ENCODE measurements at regions not wholly inside any gene's neighbourhood (a gene's known extent, or its start where the extent isn't known, plus 50 kb on each side); places are given as distances from the start of the nearest gene placed in this dataset.
"Not testable (repeated sequence)": the region's sequence is repeated elsewhere in the genome, so short reads cannot be mapped to it uniquely, and the experiment has no call there.

- H3K9me3 ChIP-seq = no peaks in the 10 kb centered on the region
- peak in 1 of 2 donors; percentile 60 for DNase-seq (ENCODE audit: low spot score in 2 of 2)
- H3K4me1 ChIP-seq = no peaks in the 10 kb centered on the region
- WGBS = 87% methylated on average over 13 of the region's 14 CpGs
- H3K4me3 ChIP-seq = no peak overlapping the region
- H3K27ac ChIP-seq = no peak overlapping the region
- peaks cover 3% of the 10 kb centered on the region for H3K27me3 ChIP-seq
- H3K36me3 ChIP-seq = no peaks in the 10 kb centered on the region
- TF ChIP-seq POLR2A (IDR thresholded peaks at IDR 0.05) = no peak
- no peak for TF ChIP-seq POLR2AphosphoS5 (IDR thresholded peaks at IDR 0.05)
- TF ChIP-seq CTCF (IDR thresholded peaks at IDR 0.05) = no peak
- TF ChIP-seq EP300 (IDR thresholded peaks at IDR 0.05) = no peak
Measured at GRCh38 chr2:3107567-3107966, 270.1 kb downstream of the EIPR1 start.

DNA sequence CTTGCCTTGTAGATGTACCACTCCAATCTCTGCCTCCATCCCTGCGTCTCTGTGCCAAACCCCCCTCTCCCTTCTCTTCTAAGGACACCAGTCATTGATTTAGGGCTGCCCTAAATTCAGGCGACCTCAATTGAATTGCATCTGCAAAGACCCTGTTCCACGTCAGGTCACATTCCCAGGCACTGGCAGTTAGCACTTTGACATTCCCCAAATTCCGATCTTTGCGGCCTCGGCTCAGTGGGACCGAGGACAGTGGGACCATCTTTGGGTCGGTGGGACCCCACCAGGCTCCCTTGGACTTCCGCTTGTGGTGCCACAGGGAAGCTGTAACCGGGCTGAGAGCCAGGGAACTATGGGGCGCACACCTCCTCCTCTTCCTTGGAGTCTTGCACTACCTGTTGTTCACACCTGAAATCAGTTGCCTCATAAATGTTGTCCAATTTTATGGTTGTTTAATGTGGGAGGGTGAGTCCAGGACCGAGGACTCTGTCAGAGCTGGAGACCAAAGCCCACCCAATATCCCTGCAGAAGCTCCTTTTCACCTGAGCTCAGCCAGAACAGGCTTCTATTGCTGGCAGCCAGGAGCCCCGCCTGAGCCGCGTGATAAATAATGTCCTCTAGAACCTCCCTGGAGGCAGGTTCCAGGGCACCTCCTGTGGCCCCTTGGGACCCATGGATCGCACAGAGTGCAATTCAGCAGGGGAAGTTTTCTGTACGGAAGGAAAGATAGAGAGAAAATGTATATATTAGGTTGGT, 271.6 kb downstream of the EIPR1 start:
- Histone ChIP-seq H3K4me1 (no peaks in the 10 kb centered on the region), H3K27me3 (peaks cover 6% of the 10 kb centered on the region), H3K27ac (no peak overlapping the region), H3K36me3 (no peaks in the 10 kb centered on the region), H3K9me3 (no peaks in the 10 kb centered on the region), H3K4me3 (no peak overlapping the region)
- TF ChIP-seq CTCF (IDR thresholded peaks at IDR 0.05) (no peak), EP300 (IDR thresholded peaks at IDR 0.05) (no peak), POLR2A (IDR thresholded peaks at IDR 0.05) (no peak), POLR2AphosphoS5 (IDR thresholded peaks at IDR 0.05) (no peak)
- DNase-seq (ENCODE audit: low spot score in 2 of 2) = peak in 1 of 2 donors; percentile 48
- 56% methylated on average over 15 of the region's 17 CpGs for WGBS

DNA sequence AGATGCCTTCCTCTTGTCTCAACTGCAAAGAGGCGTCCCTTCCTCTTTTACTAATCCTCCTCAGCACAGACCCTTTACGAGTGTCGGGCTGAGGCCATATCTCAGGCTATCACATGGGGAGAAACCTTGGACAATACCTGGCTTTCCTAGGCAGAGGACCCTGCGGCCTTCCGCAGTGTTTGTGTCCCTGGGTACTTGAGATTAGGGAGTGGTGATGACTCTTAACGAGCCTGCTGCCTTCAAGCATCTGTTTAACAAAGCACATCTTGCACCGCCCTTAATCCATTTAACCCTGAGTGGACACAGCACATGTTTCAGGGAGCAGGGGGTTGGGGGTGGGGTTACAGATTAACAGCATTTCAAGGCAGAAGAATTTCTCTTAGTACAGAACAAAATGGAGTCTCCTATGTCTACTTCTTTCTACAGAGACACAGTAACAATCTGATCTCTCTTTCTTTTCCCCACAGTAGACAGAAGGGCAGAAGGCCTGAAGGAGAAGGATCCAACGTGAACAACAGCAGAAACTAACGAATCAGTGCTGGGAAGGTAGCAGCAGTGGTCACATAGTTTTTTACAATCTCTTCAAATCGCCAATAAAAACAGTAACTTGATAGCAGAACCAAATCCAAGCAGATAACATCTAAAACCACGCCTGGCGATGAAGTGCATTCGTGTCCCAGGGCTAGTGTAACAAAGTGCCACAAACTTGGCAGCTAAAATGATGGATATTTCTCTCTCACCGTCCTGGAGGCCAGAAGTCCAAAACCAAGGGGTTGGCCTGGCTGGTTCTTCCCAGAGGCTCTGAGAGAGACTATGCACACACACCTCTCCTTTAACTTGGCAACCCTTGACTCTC, 272.4 kb downstream of the EIPR1 start:
- DNase-seq (ENCODE audit: low spot score in 2 of 2); H3K36me3 ChIP-seq; H3K27ac ChIP-seq; H3K4me1 ChIP-seq; H3K4me3 ChIP-seq; H3K27me3 ChIP-seq; H3K9me3 ChIP-seq: not testable (repeated sequence)
- WGBS = 52% methylated on average over 14 of the region's 14 CpGs

DNA sequence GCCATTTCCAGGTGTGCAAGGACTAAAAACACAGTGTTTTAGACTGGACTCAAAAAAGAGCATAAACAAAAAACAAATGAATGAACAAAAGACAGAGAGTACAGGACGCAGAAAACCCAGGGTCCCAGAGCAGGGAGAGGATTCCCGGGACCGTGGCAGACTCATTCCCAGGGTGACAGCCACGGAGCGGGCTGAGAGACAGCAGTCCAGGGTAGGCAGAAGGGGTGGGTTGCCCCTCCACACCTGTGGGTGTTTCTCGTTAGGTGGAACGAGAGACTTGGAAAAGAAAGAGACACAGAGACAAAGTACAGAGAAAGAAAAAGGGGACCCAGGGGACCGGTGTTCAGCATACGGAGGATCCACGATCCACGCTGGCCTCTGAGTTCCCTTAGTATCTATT, 273.4 kb downstream of the EIPR1 start:
- no peak overlapping the region for H3K4me3 ChIP-seq
- no peaks in the 10 kb centered on the region for H3K36me3 ChIP-seq
- no peak for TF ChIP-seq POLR2AphosphoS5 (IDR thresholded peaks at IDR 0.05)
- TF ChIP-seq EP300 (IDR thresholded peaks at IDR 0.05) = no peak
- no peak for TF ChIP-seq POLR2A (IDR thresholded peaks at IDR 0.05)
- WGBS = 78% methylated on average over 11 of the region's 11 CpGs
- no peaks in the 10 kb centered on the region for H3K9me3 ChIP-seq
- DNase-seq (ENCODE audit: low spot score in 2 of 2) = peak in 1 of 2 donors; percentile 55
- H3K4me1 ChIP-seq = no peaks in the 10 kb centered on the region
- H3K27me3 ChIP-seq = peaks cover 6% of the 10 kb centered on the region
- H3K27ac ChIP-seq = no peak overlapping the region

GRCh38 chr2:3102922-3103569, 274.6 kb downstream of the EIPR1 start:
- peak in 1 of 2 donors; percentile 63 for DNase-seq (ENCODE audit: low spot score in 2 of 2)
- Histone ChIP-seq H3K27ac (no peak overlapping the region), H3K9me3 (no peaks in the 10 kb centered on the region), H3K4me1 (no peaks in the 10 kb centered on the region), H3K36me3 (no peaks in the 10 kb centered on the region), H3K4me3 (no peak overlapping the region), H3K27me3 (peaks cover 6% of the 10 kb centered on the region)
- WGBS = 85% methylated on average over 11 of the region's 11 CpGs
- TF ChIP-seq CTCF (IDR thresholded peaks at IDR 0.05) (no peak), POLR2A (IDR thresholded peaks at IDR 0.05) (no peak), POLR2AphosphoS5 (IDR thresholded peaks at IDR 0.05) (no peak), EP300 (IDR thresholded peaks at IDR 0.05) (no peak)

All from suprapubic skin (tissue), 4 donors.